T47D (cell line): ENCODE measurements at regions not wholly inside any gene's neighbourhood (a gene's known extent, or its start where the extent isn't known, plus 50 kb on each side); places are given as distances from the start of the nearest gene placed in this dataset.

Source experiments
- DNase-seq, 2 experiments: peaks; one replicate each; pipeline versions ENCODE4 v3.0.0 to v3.0.0-alpha.2; 2011 to 2012; ENCODE audit warnings: low read depth in 1 of 2, low spot score in 1 of 2
- JUND ChIP-seq: IDR thresholded peaks from 2 replicates; pipeline ENCODE4 v1.6.1; 2012; ENCODE audit warnings: low read depth
- in situ Hi-C: cut with HindIII; loops from 2 replicates; pipeline ENCODE4 v1.10.0; 2016; ENCODE audit warnings: low sequenced_read_pairs, low pct_unique_long_range_greater_than_20kb

DNA sequence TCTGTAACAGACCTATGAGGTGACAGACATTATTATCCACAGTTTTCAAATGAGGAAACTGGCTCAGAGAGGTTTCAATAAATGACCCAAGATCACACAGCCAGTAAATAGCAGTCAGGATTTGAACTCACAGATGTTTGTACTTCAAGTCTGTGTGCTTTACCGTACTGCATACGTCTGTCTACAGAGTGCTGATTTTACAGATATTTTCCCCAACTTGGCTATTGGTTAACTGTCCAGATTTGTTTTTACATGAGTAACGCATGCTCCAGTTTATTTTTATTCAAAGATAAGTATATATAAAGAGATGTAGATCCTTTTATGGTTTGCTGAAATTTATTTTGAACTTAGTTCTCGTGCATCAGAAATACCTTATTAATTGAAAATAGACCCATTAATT, 65.7 kb upstream of the SLC38A2 start:
- TF ChIP-seq JUND, result no peak
- no peak for DNase-seq
- in situ Hi-C loops, result no loop called here

DNA sequence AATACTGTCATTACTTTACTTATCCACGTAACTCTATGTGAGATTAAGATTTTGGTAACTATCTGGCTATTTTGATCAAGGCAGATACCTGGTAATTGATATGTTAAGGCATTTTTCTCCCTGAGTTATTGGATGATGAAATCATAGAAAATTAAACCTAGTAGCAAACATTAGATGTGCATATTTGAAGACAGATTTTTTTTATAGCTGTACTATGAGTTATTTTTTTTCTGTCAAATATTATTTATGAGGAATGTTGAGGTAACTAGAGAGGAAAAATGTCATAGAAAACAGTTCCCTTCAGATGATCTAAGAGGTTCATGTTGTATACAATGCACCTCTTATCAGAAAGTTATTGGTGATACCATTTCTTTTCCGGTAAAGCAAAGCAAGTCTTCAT, 64.9 kb upstream of the SLC38A2 start:
- in situ Hi-C loops, result no loop called here
- DNase-seq, result no peak
- TF ChIP-seq JUND, result no peak

DNA sequence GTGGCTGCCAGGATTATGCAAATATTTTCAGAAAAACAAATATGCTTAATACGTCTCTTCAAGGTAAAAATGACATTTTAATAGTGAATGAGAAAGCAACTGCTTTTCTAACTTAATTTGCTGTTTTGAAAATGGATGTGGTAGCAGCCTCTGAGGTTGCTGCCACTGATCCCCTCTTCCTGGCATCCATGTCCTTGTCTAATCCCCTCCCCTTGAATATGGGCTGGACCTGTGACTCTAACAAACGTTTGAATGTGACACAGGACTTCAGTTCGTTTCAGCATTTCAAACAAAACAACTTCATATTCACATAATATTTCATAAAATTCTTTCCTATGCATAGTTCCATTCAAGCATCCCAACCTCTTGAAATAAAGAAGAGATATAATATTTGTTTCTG, 64.2 kb upstream of the SLC38A2 start:
- no peak for TF ChIP-seq JUND
- DNase-seq, result no peak
- in situ Hi-C loops, result no loop called here

DNA sequence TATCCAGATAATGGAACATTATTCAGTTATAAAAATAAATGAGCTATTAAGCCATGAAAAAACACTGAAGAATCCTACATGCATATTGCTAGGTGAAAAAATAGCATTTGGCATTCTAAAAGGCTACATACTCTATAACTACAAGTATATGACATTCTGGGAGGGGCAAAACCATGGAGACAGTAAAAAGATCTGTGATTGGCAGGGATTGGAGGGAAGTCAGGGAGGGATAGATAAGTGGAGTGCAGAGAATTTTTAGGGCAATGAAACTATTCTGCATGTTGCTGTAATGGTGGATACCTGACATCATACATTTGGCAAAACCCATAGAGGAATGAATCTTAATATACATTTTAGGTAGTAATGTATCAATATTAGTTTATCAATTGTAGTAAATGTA, 63.1 kb upstream of the SLC38A2 start:
- DNase-seq, result no peak
- in situ Hi-C loops, result no loop called here
- no peak for TF ChIP-seq JUND

DNA sequence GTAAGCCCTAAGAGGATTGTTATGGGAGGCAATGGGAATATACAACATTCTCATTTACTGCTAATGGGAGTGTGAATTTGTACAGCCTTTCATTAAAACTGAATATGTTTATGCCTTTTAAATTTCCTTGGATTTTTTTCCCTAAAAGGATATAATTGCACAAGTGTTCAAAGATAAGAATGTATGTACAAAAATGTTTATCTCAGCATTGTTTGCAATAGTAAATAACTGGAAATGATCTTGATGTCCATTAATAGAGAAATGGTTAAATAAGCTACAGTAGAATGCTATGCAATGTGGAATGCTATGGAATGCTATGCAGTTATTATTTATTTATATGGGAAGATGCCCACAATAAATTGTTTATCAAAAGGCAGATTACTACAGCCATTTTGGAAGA, 62.5 kb upstream of the SLC38A2 start:
- DNase-seq, result no peak
- no peak for TF ChIP-seq JUND
- in situ Hi-C loops, result no loop called here

DNA sequence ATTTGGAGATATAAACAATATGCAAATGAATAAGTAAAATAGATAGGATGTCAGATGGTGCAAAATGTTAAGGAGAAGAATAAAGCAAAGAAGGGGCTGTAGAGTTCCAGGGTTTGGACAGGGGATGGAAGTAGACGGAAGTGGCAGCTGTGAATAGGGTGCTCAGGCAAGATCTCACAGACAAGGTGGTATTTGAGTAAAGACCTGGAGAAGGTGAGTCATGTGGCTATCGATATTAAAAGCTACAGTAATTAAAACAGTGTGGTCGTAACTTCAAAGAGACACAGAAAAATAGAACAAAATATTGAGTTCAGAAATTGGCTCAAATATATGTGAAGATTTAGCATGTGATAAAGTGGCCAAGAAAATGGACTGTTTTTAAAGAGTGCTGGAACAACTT, 61.3 kb upstream of the SLC38A2 start:
- in situ Hi-C loops, result no loop called here
- no peak for TF ChIP-seq JUND
- DNase-seq, result no peak

DNA sequence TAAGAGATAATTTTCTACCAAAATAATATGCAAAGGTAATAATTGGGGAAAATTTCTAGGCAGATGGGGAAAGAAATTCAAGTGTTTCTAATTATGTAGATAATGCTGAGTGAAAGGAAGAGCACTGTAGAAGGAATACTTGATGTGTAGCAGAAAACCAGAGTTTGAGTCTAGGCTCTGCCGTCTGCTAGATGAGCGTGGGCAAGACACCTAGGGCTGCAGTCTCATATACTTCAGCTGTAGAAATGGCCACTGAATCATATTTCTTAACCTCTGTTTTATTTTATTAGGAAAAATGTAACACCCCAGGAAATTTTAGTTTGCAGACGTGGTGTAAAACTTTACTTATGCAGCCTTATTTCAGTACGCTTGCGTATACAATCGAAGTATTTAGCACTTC, 59.8 kb upstream of the SLC38A2 start:
- DNase-seq, result no peak
- in situ Hi-C loops, result no loop called here
- TF ChIP-seq JUND, result no peak

DNA sequence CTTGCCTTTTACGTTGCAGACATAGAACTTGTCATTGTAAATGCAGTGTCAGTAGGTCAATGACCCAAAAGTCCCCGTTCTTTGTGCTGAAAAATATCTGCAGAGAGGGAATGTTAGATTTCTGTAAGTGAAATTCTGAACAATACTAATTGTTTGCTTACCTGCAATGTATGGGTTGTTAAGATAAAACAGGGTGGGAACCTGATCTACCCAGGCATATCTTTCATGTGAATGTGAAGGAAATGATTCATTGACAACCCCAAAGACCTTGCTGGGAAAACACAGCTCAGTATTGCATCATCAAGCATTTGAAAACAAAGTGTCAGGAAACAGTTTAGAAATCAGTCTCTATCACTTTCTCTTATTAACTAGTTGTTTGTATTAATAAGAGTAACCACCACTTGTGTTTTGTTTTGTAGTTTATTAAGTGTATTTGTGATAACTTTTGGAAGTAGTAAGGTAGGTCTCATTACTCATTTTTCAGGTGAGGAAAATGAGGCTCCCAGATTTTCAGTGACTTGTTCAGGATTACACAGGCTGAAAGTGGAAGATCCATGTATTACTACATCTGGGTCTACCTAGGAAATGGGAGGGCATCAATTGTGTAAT, 57.9 kb upstream of the SLC38A2 start:
- no peak for TF ChIP-seq JUND
- in situ Hi-C loops, result no loop called here
- DNase-seq, result no peak
